WERI-Rb-1 (cell line): ENCODE measurements at regions not wholly inside any gene's neighbourhood (a gene's known extent, or its start where the extent isn't known, plus 50 kb on each side); places are given as distances from the start of the nearest gene placed in this dataset.

Source experiments
- DNase-seq: peaks from one replicate; pipeline ENCODE4 v3.0.0-alpha.2; 2020
- H3K27ac ChIP-seq: fragments of 250-450 bp; sonication (Bioruptor Pico); 2 replicates; pipeline ENCODE4 v1.5.1; 2020; ENCODE audit warnings: mild to moderate bottlenecking, moderate library complexity
- H3K27me3 ChIP-seq: fragments of 250-450 bp; sonication (Bioruptor Pico); 2 replicates; pipeline ENCODE4 v1.5.1; 2021; ENCODE audit warnings: mild to moderate bottlenecking, low read depth, moderate library complexity; ENCODE audit not compliant: insufficient read depth, severe bottlenecking
- H3K36me3 ChIP-seq: fragments of 250-450 bp; sonication (Bioruptor Pico); 2 replicates; pipeline ENCODE4 v1.5.1; 2020; ENCODE audit warnings: mild to moderate bottlenecking, moderate library complexity
- H3K4me3 ChIP-seq: 2 replicates; pipeline ENCODE4 v1.5.1; 2011; ENCODE audit warnings: low read depth, mild to moderate bottlenecking, control low read depth, low read length
- H3K9me3 ChIP-seq: fragments of 250-450 bp; sonication (Bioruptor Pico); 2 replicates; pipeline ENCODE4 v1.5.1; 2021; ENCODE audit warnings: mild to moderate bottlenecking, moderate library complexity; ENCODE audit not compliant: severe bottlenecking
- TF ChIP-seq, protein P1 (sequence below): IDR thresholded peaks from 2 replicates; pipeline ENCODE4 v1.5.1; 2011; ENCODE audit warnings: low read depth, mild to moderate bottlenecking, control low read depth, inconsistent platforms, low read length

DNA sequence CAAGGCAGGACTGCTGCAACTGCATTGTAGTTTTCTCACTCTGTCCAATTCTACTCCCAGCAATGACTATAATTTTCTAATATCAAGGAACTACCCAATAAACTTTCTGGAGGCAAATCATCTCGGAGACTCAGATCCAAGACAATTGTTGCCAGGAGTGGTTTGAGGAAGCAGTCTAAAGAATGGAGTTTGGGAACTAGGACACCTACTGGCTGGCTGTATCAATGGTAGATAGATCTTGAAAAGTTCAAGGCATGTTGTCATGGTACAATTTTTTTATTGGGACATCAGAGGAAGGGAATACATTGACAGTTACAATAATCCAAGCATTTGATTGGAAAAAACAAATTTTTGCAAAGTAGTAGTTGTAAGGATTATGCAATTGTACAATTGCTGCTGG, 648.3 kb upstream of the SLITRK6 start:
- H3K27ac ChIP-seq = no peak overlapping the region
- no peaks in the 10 kb centered on the region for H3K27me3 ChIP-seq
- H3K9me3 ChIP-seq = no peaks in the 10 kb centered on the region
- TF ChIP-seq, protein P1, sequence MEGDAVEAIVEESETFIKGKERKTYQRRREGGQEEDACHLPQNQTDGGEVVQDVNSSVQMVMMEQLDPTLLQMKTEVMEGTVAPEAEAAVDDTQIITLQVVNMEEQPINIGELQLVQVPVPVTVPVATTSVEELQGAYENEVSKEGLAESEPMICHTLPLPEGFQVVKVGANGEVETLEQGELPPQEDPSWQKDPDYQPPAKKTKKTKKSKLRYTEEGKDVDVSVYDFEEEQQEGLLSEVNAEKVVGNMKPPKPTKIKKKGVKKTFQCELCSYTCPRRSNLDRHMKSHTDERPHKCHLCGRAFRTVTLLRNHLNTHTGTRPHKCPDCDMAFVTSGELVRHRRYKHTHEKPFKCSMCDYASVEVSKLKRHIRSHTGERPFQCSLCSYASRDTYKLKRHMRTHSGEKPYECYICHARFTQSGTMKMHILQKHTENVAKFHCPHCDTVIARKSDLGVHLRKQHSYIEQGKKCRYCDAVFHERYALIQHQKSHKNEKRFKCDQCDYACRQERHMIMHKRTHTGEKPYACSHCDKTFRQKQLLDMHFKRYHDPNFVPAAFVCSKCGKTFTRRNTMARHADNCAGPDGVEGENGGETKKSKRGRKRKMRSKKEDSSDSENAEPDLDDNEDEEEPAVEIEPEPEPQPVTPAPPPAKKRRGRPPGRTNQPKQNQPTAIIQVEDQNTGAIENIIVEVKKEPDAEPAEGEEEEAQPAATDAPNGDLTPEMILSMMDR = 0 out of 2 replicates have a peak, but pooled peaks have one; percentile 30
- no peak overlapping the region for H3K4me3 ChIP-seq
- no peak for DNase-seq
- no peaks in the 10 kb centered on the region for H3K36me3 ChIP-seq

DNA sequence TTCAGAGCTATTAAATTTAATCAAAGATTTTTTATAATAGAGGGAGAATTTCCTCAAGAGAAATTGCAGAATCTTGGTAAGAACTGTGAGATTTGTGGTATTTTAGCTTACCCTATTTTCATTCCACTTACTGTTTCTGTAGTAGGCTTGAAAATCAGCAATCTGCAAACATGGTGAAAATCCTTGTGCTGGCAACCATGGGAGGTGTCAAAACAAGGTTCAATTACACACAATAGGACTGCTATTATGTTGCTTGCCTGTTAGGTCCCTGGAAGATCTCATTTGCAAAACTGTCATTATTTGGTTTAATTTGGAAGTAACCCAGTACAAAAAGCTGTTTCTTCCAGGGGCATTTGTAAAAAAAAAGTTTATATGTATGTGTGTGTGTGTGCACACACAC, 662.8 kb upstream of the SLITRK6 start:
- H3K27me3 ChIP-seq = no peaks in the 10 kb centered on the region
- no peak overlapping the region for H3K4me3 ChIP-seq
- H3K36me3 ChIP-seq = no peaks in the 10 kb centered on the region
- no peak for DNase-seq
- no peak overlapping the region for H3K27ac ChIP-seq
- H3K9me3 ChIP-seq = no peaks in the 10 kb centered on the region
- TF ChIP-seq, protein P1 = no peak

DNA sequence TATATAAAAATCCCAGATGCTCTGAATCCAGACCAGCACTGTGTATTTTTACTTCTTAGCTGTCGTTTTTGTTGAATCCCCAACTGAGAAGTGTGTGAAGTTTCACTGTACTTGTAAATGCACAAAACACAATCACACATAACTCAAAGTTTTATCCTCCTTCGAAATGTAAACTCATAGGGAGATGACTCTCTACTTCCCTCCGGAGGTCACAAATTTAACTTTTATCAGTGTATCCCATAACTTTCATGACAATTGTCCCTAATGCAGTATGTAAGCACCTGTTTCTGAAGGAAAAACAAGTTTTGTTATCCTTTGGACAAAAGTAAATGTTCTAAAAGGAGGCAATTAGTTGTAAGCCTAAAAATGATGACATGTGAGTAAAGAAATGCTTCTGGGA, 665.0 kb upstream of the SLITRK6 start:
- Histone ChIP-seq H3K27me3 (no peaks in the 10 kb centered on the region), H3K36me3 (no peaks in the 10 kb centered on the region), H3K27ac (no peak overlapping the region), H3K4me3 (no peak overlapping the region), H3K9me3 (no peaks in the 10 kb centered on the region)
- DNase-seq = no peak
- TF ChIP-seq, protein P1 = peak; percentile 48; the same call in 1 of the 2 replicates

DNA sequence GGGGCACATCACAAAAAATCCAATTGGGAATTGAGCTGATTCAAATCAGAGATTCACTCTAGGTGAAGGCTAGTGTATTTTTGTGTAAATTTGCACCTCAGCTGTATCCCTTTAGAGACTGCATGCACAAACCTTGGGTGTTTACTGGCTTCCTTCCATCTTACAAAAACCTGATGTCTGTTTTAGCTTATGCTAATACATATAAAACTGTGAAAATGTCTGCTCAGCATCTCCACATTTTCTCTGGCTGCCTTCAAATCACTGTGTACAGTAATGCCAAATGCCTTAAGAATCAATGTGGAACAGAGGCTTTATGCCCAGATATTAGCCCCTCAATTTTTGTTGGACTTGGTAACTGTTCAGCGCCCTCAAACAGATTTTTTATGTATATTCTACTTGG, 675.8 kb upstream of the SLITRK6 start:
- DNase-seq = no peak
- H3K27me3 ChIP-seq = no peaks in the 10 kb centered on the region
- H3K4me3 ChIP-seq = no peak overlapping the region
- TF ChIP-seq, protein P1 = no peak
- H3K9me3 ChIP-seq = no peaks in the 10 kb centered on the region
- H3K27ac ChIP-seq = no peak overlapping the region
- H3K36me3 ChIP-seq = no peaks in the 10 kb centered on the region

DNA sequence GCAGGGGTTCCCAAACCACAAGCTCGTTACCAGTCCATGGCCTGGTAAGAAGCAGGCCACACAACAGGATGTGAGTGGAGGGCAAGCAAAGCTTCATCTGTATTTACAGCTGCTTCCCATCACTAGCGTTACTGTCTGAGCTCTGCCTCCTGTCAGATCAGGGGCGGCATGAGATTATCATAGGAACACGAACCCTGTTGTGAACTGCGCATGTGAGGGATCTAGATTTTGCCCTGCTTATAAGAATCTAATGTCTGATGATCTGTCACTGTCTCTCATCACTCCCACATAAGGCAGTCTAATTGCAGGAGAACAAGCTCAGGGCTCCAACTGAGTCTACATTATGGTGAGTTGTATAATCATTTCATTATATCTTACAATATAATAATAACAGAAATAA, 677.4 kb upstream of the SLITRK6 start:
- DNase-seq = no peak
- TF ChIP-seq, protein P1 = no peak
- Histone ChIP-seq H3K27ac (no peak overlapping the region), H3K27me3 (no peaks in the 10 kb centered on the region), H3K36me3 (no peaks in the 10 kb centered on the region), H3K4me3 (no peak overlapping the region), H3K9me3 (no peaks in the 10 kb centered on the region)

DNA sequence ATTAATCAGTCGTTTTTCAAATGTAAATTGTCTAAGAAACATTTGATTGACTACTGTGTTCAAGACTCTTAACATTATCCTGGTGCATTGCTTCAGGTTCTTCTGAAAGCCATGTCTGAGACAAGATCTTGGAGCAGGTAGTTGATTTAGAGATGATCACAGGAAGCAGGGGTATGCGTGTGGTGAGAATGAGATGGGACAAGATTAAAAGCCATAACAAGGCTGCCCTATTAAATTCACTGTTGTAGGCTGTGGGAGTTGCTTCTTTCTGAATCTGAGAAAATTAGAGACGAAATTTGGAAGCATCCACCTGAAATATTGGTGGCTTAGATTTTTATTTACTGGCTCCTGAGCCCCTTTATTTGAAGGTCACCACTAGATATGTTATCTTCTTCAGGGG, 687.4 kb upstream of the SLITRK6 start:
- TF ChIP-seq, protein P1 = no peak
- Histone ChIP-seq H3K27me3 (no peaks in the 10 kb centered on the region), H3K9me3 (no peaks in the 10 kb centered on the region), H3K27ac (no peak overlapping the region), H3K4me3 (no peak overlapping the region), H3K36me3 (no peaks in the 10 kb centered on the region)
- DNase-seq = no peak
